ENCODE measurements at regions not wholly inside any gene's neighbourhood (a gene's known extent, or its start where the extent isn't known, plus 50 kb on each side); places are given as distances from the start of the nearest gene placed in this dataset.

- ATAC-seq = no peak
- H3K27ac ChIP-seq (ENCODE audit: extremely low read length, insufficient read depth, low read length) = no peak overlapping the region
- CTCF ChIA-PET (ENCODE audit: low intra/inter-chr PET ratio, low total read pairs) = no interaction called here
Measured at GRCh38 chr16:73817526-73818324, 478.9 kb upstream of the PSMD7 start.

More at GRCh38 chr16:73817526-73818324, 478.9 kb upstream of the PSMD7 start:
- no TSS peak for BruUV-seq (replicated peaks)
- POLR2A ChIA-PET = no interaction called here
- no peak overlapping the region for H3K4me3 ChIP-seq (replicated peaks in 1 of 3; ENCODE audit: insufficient read depth in 1 of 3, low read depth in 2 of 3, low read length in 3 of 3)
- FAIRE-seq (no peak), DNase-seq (ENCODE audit: low spot score) (no peak)
- in situ Hi-C loops (cut with HindIII; ENCODE audit: extremely low pct_ligation_motif_present, low pct_unique_long_range_greater_than_20kb) = no loop called here
- H3K36me3 ChIP-seq (replicated peaks in 1 of 2; ENCODE audit: control insufficient read depth in 1 of 2, insufficient read depth in 2 of 2, low read length in 2 of 2) = no peaks in the 10 kb centered on the region
- intact Hi-C loops (cut with micrococcal nuclease; ENCODE audit: unreplicated experiment) = no loop called here
- no peaks in the 10 kb centered on the region for H3K4me1 ChIP-seq (ENCODE audit: insufficient read depth, low read length)
- no peaks in the 10 kb centered on the region for H3K9me3 ChIP-seq (ENCODE audit: low read length)
- H3K79me2 ChIP-seq (ENCODE audit: insufficient read depth, low read length) = no peaks in the 10 kb centered on the region
- H2AFZ ChIP-seq (ENCODE audit: low read length) = no peak overlapping the region
- H3K4me2 ChIP-seq (ENCODE audit: low read depth, low read length) = no peak overlapping the region
- TF ChIP-seq MZF1 (CRISPR knock-in tag; IDR thresholded peaks at IDR 0.05; ENCODE audit: borderline replicate concordance) = no peak
- TF ChIP-seq ZNF275 (CRISPR knock-in tag; IDR thresholded peaks at IDR 0.05; ENCODE audit: borderline replicate concordance) = no peak
- TF ChIP-seq SNAPC4 (CRISPR knock-in tag; IDR thresholded peaks at IDR 0.05) = no peak
- TF ChIP-seq ZNF724P (CRISPR knock-in tag; IDR thresholded peaks at IDR 0.05; ENCODE audit: borderline replicate concordance) = no peak
- no peak for TF ChIP-seq GPN1 (CRISPR knock-in tag; IDR thresholded peaks at IDR 0.05; ENCODE audit: borderline replicate concordance)
- TF ChIP-seq POGZ (CRISPR knock-in tag; IDR thresholded peaks at IDR 0.05) = no peak
- TF ChIP-seq ZSCAN30 (CRISPR knock-in tag; IDR thresholded peaks at IDR 0.05) = no peak
- H3K9ac ChIP-seq (ENCODE audit: insufficient read depth, low read depth, low read length) = no peak overlapping the region
- WGBS (ENCODE audit: low lambda C conversion rate) = 16% methylated on average over 13 of the region's 13 CpGs
- H3K27me3 ChIP-seq (ENCODE audit: control insufficient read depth in 1 of 2, insufficient read depth in 2 of 2, low read length in 2 of 2) = peaks cover 0 to 4% of the 10 kb centered on the region in 2 experiments; a peak in 1 of 5 replicates
- no peaks in the 10 kb centered on the region for H4K20me1 ChIP-seq (ENCODE audit: insufficient read depth, low read length)

All from HepG2 (cell line).